ENCODE measurements at regions not wholly inside any gene's neighbourhood (a gene's known extent, or its start where the extent isn't known, plus 50 kb on each side); places are given as distances from the start of the nearest gene placed in this dataset.

- H3K4me3 ChIP-seq (ENCODE audit: low read depth in 1 of 3, low read length in 3 of 3) = no peak overlapping the region
- no peak for DNase-seq (ENCODE audit: low spot score)
- no peak overlapping the region for H3K9ac ChIP-seq (ENCODE audit: low read depth in 1 of 2, low read length in 2 of 2)
- H3K4me1 ChIP-seq (ENCODE audit: control insufficient read depth in 4 of 4, insufficient read depth in 4 of 4, low read length in 3 of 4) = peaks cover 0 to 3% (median 0%) of the 10 kb centered on the region in 4 donors
- no peaks in the 10 kb centered on the region for H3K27me3 ChIP-seq (ENCODE audit: control insufficient read depth in 4 of 4, insufficient read depth in 4 of 4, low read length in 3 of 4)
- no peak overlapping the region for H3K27ac ChIP-seq (ENCODE audit: low read depth in 1 of 2, low read length in 2 of 2)
- TF ChIP-seq ATF3 (IDR thresholded peaks at IDR 0.05) = no peak
- no peak for TF ChIP-seq RAD21 (IDR thresholded peaks at IDR 0.05)
- no peak for TF ChIP-seq MAX (IDR thresholded peaks at IDR 0.05)
- TF ChIP-seq ZBTB33 (IDR thresholded peaks at IDR 0.05) = no peak
- no peak for TF ChIP-seq GABPA (IDR thresholded peaks at IDR 0.05 in 1 of 2, conservative IDR thresholded peaks at IDR 0.05 in 1 of 2)
- H3K36me3 ChIP-seq (ENCODE audit: control insufficient read depth in 4 of 4, insufficient read depth in 3 of 4, low read depth in 1 of 4, low read length in 3 of 4) = no peaks in the 10 kb centered on the region
- H3K9me3 ChIP-seq (ENCODE audit: control insufficient read depth in 4 of 4, low read length in 3 of 4) = no peaks in the 10 kb centered on the region
- 95% methylated on average over 4 of the region's 4 CpGs for WGBS
Observed at GRCh38 chr10:3933733-3934132, 148.7 kb upstream of the KLF6 start.

GRCh38 chr10:3932597-3933375 lies 147.8 kb upstream of the KLF6 start:
- Histone ChIP-seq H3K27me3 (ENCODE audit: control insufficient read depth in 4 of 4, insufficient read depth in 4 of 4, low read length in 3 of 4) (no peaks in the 10 kb centered on the region), H3K4me3 (ENCODE audit: low read depth in 1 of 3, low read length in 3 of 3) (no peak overlapping the region), H3K4me1 (ENCODE audit: control insufficient read depth in 4 of 4, insufficient read depth in 4 of 4, low read length in 3 of 4) (peaks cover 0 to 3% (median 0%) of the 10 kb centered on the region in 4 donors), H3K9ac (ENCODE audit: low read depth in 1 of 2, low read length in 2 of 2) (no peak overlapping the region), H3K9me3 (ENCODE audit: control insufficient read depth in 4 of 4, low read length in 3 of 4) (no peaks in the 10 kb centered on the region), H3K36me3 (ENCODE audit: control insufficient read depth in 4 of 4, insufficient read depth in 3 of 4, low read depth in 1 of 4, low read length in 3 of 4) (no peaks in the 10 kb centered on the region), H3K27ac (ENCODE audit: low read depth in 1 of 2, low read length in 2 of 2) (no peak overlapping the region)
- DNase-seq (ENCODE audit: low spot score) = no peak
- 94% methylated on average over 15 of the region's 15 CpGs for WGBS
- TF ChIP-seq ZBTB33 (IDR thresholded peaks at IDR 0.05) (no peak), MAX (IDR thresholded peaks at IDR 0.05) (no peak), TAF1 (conservative IDR thresholded peaks at IDR 0.05) (no peak), FOXA1 (IDR thresholded peaks at IDR 0.05) (no peak), GABPA (IDR thresholded peaks at IDR 0.05 in 1 of 2, conservative IDR thresholded peaks at IDR 0.05 in 1 of 2) (no peak), SP1 (IDR thresholded peaks at IDR 0.05) (no peak), YY1 (IDR thresholded peaks at IDR 0.05) (no peak), NR2F2 (IDR thresholded peaks at IDR 0.05) (no peak), EGR1 (IDR thresholded peaks at IDR 0.05; ENCODE audit: low read depth in 2 of 2) (no peak), FOXA2 (IDR thresholded peaks at IDR 0.05) (no peak), JUND (IDR thresholded peaks at IDR 0.05) (no peak)

Data from liver (tissue), 7 donors.